Lower leg skin (tissue), 3 donors: ENCODE measurements at regions not wholly inside any gene's neighbourhood (a gene's known extent, or its start where the extent isn't known, plus 50 kb on each side); places are given as distances from the start of the nearest gene placed in this dataset.

ENCODE experiments used
- CTCF ChIP-seq, 3 donors: fragments of 450-650 bp; IDR thresholded peaks; one replicate each; pipeline ENCODE4 v1.5.1; 2016; ENCODE audit warnings: antibody characterized with exemption in 3 of 3, mild to moderate bottlenecking in 3 of 3, moderate library complexity in 2 of 3
- POLR2A ChIP-seq, 2 donors: fragments of 450-650 bp; IDR thresholded peaks; one replicate each; pipeline ENCODE4 v1.6.1; 2016 to 2017; ENCODE audit warnings: antibody characterized with exemption in 2 of 2, mild to moderate bottlenecking in 1 of 2, moderate library complexity in 1 of 2

GRCh38 chr6:113676968-113677367 is 180.2 kb upstream of the MARCKS start:
- TF ChIP-seq POLR2A (IDR thresholded peaks at IDR 0.05) (no peak), CTCF (IDR thresholded peaks at IDR 0.05) (no peak)
